ENCODE measurements at regions not wholly inside any gene's neighbourhood (a gene's known extent, or its start where the extent isn't known, plus 50 kb on each side); places are given as distances from the start of the nearest gene placed in this dataset.

DNA sequence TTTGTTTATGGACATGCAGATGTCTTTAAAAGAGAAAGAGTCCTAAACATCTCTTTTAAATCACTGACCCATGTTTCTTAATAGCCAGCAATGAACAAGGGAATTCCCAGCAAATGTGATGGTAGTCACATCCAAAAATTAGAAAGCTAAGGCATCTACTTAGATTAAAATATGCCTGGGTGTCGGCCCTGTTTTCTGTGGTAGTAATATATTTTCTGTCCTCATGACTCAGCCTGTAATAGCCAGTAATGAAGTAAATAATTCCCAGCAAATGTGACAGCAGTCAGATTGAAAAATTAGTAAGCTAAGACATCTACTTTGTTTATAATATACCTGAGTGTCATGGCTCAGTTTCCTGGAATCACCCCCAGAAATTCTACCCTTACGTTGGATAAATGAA lies 60.6 kb upstream of the MYRIP start:
- TF ChIP-seq, protein P1, sequence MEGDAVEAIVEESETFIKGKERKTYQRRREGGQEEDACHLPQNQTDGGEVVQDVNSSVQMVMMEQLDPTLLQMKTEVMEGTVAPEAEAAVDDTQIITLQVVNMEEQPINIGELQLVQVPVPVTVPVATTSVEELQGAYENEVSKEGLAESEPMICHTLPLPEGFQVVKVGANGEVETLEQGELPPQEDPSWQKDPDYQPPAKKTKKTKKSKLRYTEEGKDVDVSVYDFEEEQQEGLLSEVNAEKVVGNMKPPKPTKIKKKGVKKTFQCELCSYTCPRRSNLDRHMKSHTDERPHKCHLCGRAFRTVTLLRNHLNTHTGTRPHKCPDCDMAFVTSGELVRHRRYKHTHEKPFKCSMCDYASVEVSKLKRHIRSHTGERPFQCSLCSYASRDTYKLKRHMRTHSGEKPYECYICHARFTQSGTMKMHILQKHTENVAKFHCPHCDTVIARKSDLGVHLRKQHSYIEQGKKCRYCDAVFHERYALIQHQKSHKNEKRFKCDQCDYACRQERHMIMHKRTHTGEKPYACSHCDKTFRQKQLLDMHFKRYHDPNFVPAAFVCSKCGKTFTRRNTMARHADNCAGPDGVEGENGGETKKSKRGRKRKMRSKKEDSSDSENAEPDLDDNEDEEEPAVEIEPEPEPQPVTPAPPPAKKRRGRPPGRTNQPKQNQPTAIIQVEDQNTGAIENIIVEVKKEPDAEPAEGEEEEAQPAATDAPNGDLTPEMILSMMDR (IDR thresholded peaks at IDR 0.05; ENCODE audit: low read length): no peak
- no peak for TF ChIP-seq EZH2 (IDR thresholded peaks at IDR 0.05; ENCODE audit: borderline replicate concordance, low read length)

Data from OCI-LY1 (cell line).